ENCODE measurements at regions not wholly inside any gene's neighbourhood (a gene's known extent, or its start where the extent isn't known, plus 50 kb on each side); places are given as distances from the start of the nearest gene placed in this dataset.

DNA sequence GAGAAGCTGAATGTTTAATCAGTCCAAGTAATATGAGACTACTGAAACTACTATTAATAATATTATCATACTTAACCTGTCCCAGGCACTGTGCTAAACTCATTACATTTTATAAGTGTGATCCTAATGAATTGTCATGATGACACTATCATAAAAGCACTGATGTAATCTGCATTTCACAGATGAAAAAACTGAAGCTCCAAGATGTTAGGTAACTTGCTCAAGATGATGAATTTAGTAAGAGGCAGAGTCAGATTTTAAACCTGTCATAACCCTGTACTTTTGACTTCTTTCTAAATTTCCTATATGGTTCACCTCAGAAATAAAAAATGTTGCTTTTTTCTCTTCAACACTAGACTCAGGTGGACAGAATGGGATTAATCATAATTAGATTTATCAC is 237.6 kb downstream of the ALDH8A1 start:
- TF ChIP-seq CTCF (IDR thresholded peaks at IDR 0.05) (no peak), POLR2AphosphoS5 (IDR thresholded peaks at IDR 0.05) (no peak)

Data from esophagus muscularis mucosa (tissue), 3 donors.